OCI-LY7 (cell line): ENCODE measurements at regions not wholly inside any gene's neighbourhood (a gene's known extent, or its start where the extent isn't known, plus 50 kb on each side); places are given as distances from the start of the nearest gene placed in this dataset.

Experiments
- BruUV-seq: library from RNA; stranded (reverse); fragments of 400-500 nt; replicated peaks from 2 replicates; lab custom pipeline; 2021; lab: Mats Ljungman, UMichigan
- CTCF ChIA-PET: fragments of 300-600 bp; sonication (Branson Sonifier 250); formaldehyde crosslinking; loops from one replicate; lab custom pipeline; 2022; ENCODE audit warnings: antibody characterized with exemption; ENCODE audit not compliant: unreplicated experiment; lab: Charles Lee
- POLR2A ChIA-PET: fragments of 300-600 bp; sonication (Branson Sonifier 250); formaldehyde crosslinking; loops from one replicate; lab custom pipeline; 2022; ENCODE audit warnings: antibody characterized with exemption; lab: Charles Lee
- DNase-seq: peaks from one replicate; pipeline ENCODE4 v3.0.0-alpha.2; 2015; ENCODE audit warnings: low spot score
- H2AFZ ChIP-seq: fragments of 200-600 bp; sonication (generic), shearing (Covaris generic); 2 replicates; pipeline ENCODE4 v1.6.1; 2014; ENCODE audit warnings: mild to moderate bottlenecking, antibody characterized with exemption, low read length, moderate library complexity
- H3K27ac ChIP-seq: fragments of 200-600 bp; sonication (generic); 2 replicates; pipeline ENCODE4 v1.5.1; 2014; ENCODE audit warnings: mixed run types, low read depth, mild to moderate bottlenecking, moderate library complexity, low read length, inconsistent platforms; ENCODE audit not compliant: poor library complexity, severe bottlenecking
- H3K36me3 ChIP-seq: fragments of 200-600 bp; sonication (generic); 2 replicates; pipeline ENCODE4 v1.6.1; 2014; ENCODE audit warnings: mild to moderate bottlenecking, antibody characterized with exemption, low read length, moderate library complexity, mixed read lengths; ENCODE audit not compliant: insufficient read depth
- H3K4me1 ChIP-seq: fragments of 200-600 bp; sonication (generic); 2 replicates; pipeline ENCODE4 v1.5.1; 2014; ENCODE audit warnings: mild to moderate bottlenecking, low read length; ENCODE audit not compliant: insufficient read depth, poor library complexity, severe bottlenecking
- H3K4me2 ChIP-seq: fragments of 200-600 bp; sonication (generic); 2 replicates; pipeline ENCODE4 v1.6.1; 2014; ENCODE audit warnings: mild to moderate bottlenecking, low read length
- H3K4me3 ChIP-seq: fragments of 200-600 bp; sonication (generic); 2 replicates; pipeline ENCODE4 v1.5.1; 2014; ENCODE audit warnings: mild to moderate bottlenecking, low read depth, low read length; ENCODE audit not compliant: poor library complexity, severe bottlenecking
- H3K79me2 ChIP-seq: fragments of 200-600 bp; sonication (generic); 2 replicates; pipeline ENCODE4 v1.6.1; 2016; ENCODE audit warnings: low read depth, mild to moderate bottlenecking, low read length, moderate library complexity, mixed read lengths; ENCODE audit not compliant: insufficient read depth
- H3K9me2 ChIP-seq: fragments of 200-600 bp; sonication (generic); 2 replicates; pipeline ENCODE4 v1.6.1; 2016; ENCODE audit warnings: mild to moderate bottlenecking, low read length, mixed read lengths; ENCODE audit not compliant: insufficient read depth
- H3K9me3 ChIP-seq: fragments of 200-600 bp; sonication (generic); 2 replicates; pipeline ENCODE4 v1.6.1; 2014; ENCODE audit warnings: mild to moderate bottlenecking, mixed run types, low read length, mixed read lengths
- H4K20me1 ChIP-seq: fragments of 200-600 bp; sonication (generic); 2 replicates; pipeline ENCODE4 v1.6.1; 2014; ENCODE audit warnings: mild to moderate bottlenecking, antibody characterized with exemption, low read length, moderate library complexity, mixed read lengths; ENCODE audit not compliant: insufficient read depth
- CTCF ChIP-seq: fragments of 200-600 bp; sonication (generic); conservative IDR thresholded peaks from 2 replicates; pipeline ENCODE4 v1.5.1; 2014; ENCODE audit warnings: mild to moderate bottlenecking, antibody characterized with exemption, low read length, moderate library complexity, mixed read lengths
- EZH2phosphoT487 ChIP-seq: fragments of 200-600 bp; sonication (generic); IDR thresholded peaks from 2 replicates; pipeline ENCODE4 v1.6.1; 2018; ENCODE audit warnings: low read depth, borderline replicate concordance, mild to moderate bottlenecking, mixed run types, antibody characterized with exemption, low read length, moderate library complexity, mixed read lengths
- intact Hi-C: fragments of 100-400 bp; cut with micrococcal nuclease; formaldehyde crosslinking; loops from one replicate; pipeline ENCODE4 v1.10.0; 2022; ENCODE audit not compliant: unreplicated experiment

- DNase-seq = no peak
- TF ChIP-seq CTCF (no peak), EZH2phosphoT487 (no peak)
- no peaks in the 10 kb centered on the region for H3K9me2 ChIP-seq
- no peaks in the 10 kb centered on the region for H3K9me3 ChIP-seq
- no peak overlapping the region for H3K27ac ChIP-seq
- no peak overlapping the region for H3K4me2 ChIP-seq
- POLR2A ChIA-PET = interaction anchor here (0.6 to 1.2 kb wide), 3 partner anchors 8 to 1534 kb away, joined by 3 to 5 read pairs (median 4); no protein-coding TSS in a partner anchor
- H3K36me3 ChIP-seq = no peaks in the 10 kb centered on the region
- intact Hi-C loops = loop anchor here (10.0 kb wide), 2 partner anchors 311 to 461 kb away; no protein-coding TSS in a partner anchor
- no peaks in the 10 kb centered on the region for H4K20me1 ChIP-seq
- CTCF ChIA-PET = no interaction called here
- no peak overlapping the region for H3K4me3 ChIP-seq
- no peak overlapping the region for H2AFZ ChIP-seq
- BruUV-seq = no TSS peak
- peaks cover 15% of the 10 kb centered on the region for H3K4me1 ChIP-seq
- H3K79me2 ChIP-seq = no peaks in the 10 kb centered on the region
These were observed 213.3 kb upstream of the GALNT2 start for GRCh38 chr1:229853751-229854150.

- DNase-seq = no peak
- ChIA-PET CTCF (no interaction called here), POLR2A (interaction anchor here (1.2 to 1.3 kb wide), 2 partner anchors 8 to 9 kb away, joined by 3 to 4 read pairs; no protein-coding TSS in a partner anchor)
- intact Hi-C loops = loop anchor here (5.0 to 10.0 kb wide), 5 partner anchors 162 to 460 kb away; no protein-coding TSS in a partner anchor
- no peaks in the 10 kb centered on the region for H3K79me2 ChIP-seq
- no peak overlapping the region for H3K4me3 ChIP-seq
- peaks cover 15% of the 10 kb centered on the region for H3K4me1 ChIP-seq
- no peaks in the 10 kb centered on the region for H3K36me3 ChIP-seq
- no peak for TF ChIP-seq EZH2phosphoT487
- no peak for TF ChIP-seq CTCF
- no peaks in the 10 kb centered on the region for H3K9me3 ChIP-seq
- no peak overlapping the region for H3K27ac ChIP-seq
- H3K4me2 ChIP-seq = no peak overlapping the region
- no peaks in the 10 kb centered on the region for H4K20me1 ChIP-seq
- H3K9me2 ChIP-seq = no peaks in the 10 kb centered on the region
- no peak overlapping the region for H2AFZ ChIP-seq
- no TSS peak for BruUV-seq
These were observed 212.4 kb upstream of the GALNT2 start for GRCh38 chr1:229854620-229855019.

DNA sequence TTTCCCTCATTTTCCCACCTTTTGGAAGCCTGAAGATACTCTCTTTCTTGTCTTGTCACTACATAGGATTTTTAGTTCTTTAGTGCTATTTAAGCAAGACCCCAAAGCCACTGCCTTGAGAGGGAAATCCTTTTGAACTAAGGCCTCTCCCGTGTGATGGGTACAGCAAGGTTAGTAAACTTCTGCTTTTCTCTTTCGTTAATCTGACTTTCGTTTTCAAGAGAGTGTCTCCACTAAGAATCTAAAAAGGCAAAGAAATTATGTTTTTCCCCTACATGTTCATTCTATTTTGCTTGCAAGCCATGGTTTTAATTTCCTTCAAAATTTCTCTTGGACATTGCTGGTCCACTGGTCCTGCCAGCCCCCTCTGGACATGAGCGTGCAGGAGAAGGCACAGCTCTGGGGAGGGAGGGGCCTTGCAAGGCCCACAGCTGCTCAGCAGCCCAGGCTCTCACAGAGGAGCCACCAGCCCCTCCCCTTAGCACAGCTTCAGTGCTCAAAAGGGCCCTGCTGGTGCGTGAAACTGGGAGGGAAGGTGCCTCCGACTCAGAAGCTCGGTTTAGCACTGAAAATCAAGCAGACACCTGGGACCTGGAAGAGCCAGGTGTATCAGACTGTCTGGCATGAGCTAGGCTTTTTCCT, 210.9 kb upstream of the GALNT2 start:
- Histone ChIP-seq H2AFZ (peak overlapping the region; percentile 74), H3K36me3 (no peaks in the 10 kb centered on the region), H3K79me2 (no peaks in the 10 kb centered on the region), H3K4me1 (peaks cover 15% of the 10 kb centered on the region), H3K4me2 (peak overlapping the region; percentile 72), H3K4me3 (peak overlapping the region; percentile 56), H3K27ac (peak overlapping the region; percentile 65), H3K9me3 (no peaks in the 10 kb centered on the region), H3K9me2 (no peaks in the 10 kb centered on the region), H4K20me1 (no peaks in the 10 kb centered on the region)
- BruUV-seq = no TSS peak
- CTCF ChIA-PET = no interaction called here
- no peak for TF ChIP-seq CTCF
- TF ChIP-seq EZH2phosphoT487 = no peak
- intact Hi-C loops = loop anchor here (5.0 to 10.0 kb wide), 5 partner anchors 164 to 459 kb away; no protein-coding TSS in a partner anchor
- DNase-seq = peak; percentile 87
- POLR2A ChIA-PET = interaction anchor here (0.7 to 1.3 kb wide), 3 partner anchors 10 to 265 kb away, joined by 3 to 4 read pairs (median 3); no protein-coding TSS in a partner anchor
